NCI-H187 treated with DMSO at 0.1 percent for 48 hours (cell line): ENCODE measurements at regions not wholly inside any gene's neighbourhood (a gene's known extent, or its start where the extent isn't known, plus 50 kb on each side); places are given as distances from the start of the nearest gene placed in this dataset.

Source experiments
- DNase-seq: peaks from one replicate; lab custom pipeline; 2025; lab: John Stamatoyannopoulos, UW

GRCh38 chr12:67496581-67496980 lies 152.0 kb upstream of the DYRK2 start:
- no peak for DNase-seq

GRCh38 chr12:67498991-67499390 lies 149.6 kb upstream of the DYRK2 start:
- DNase-seq: no peak

GRCh38 chr12:67501362-67501761 lies 147.2 kb upstream of the DYRK2 start:
- DNase-seq: no peak

GRCh38 chr12:67504026-67504425 lies 144.5 kb upstream of the DYRK2 start:
- DNase-seq: no peak

DNA sequence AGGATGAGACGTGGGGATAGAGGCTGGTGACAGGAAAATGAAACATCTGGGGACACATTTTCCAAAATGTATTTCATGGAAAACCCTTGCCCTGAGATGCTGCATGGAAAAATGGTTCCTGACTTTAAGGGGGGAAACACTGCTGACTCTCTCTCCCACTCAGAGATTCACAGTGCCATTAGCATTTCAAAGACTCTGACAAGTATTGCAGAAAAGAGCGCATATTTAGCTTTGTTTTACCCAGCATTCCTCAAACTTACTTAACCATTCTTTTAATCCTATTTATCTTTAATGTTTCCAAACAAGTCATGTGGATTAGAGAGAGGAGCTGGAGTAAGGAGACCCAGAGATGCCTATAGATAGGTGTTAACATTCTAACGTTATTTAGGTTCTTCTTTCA lies 141.8 kb upstream of the DYRK2 start:
- no peak for DNase-seq

- DNase-seq: no peak
These were observed 139.7 kb upstream of the DYRK2 start for GRCh38 chr12:67508830-67509229.

- no peak for DNase-seq
These were observed 138.7 kb upstream of the DYRK2 start for GRCh38 chr12:67509666-67510386.

GRCh38 chr12:67512061-67512460 lies 136.5 kb upstream of the DYRK2 start:
- no peak for DNase-seq

DNA sequence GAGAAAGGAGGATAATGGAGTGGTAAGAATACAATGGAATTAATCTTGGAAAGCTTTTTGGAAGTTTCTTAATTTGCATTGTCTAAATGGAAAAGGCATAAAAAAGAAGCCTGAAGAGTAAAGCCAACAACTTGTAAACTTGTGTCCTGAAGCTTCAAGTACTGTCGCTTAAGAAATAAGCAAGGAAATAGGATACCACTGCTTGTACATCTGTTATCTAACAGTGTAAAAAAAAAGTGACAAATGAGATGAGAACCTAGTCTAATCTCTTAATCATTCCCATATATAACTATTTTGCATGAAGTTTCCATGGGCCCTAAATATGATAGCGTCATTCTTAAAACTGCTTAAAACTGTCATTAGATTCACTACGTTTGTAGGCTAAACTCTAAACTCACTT lies 134.0 kb upstream of the DYRK2 start:
- DNase-seq: no peak

- DNase-seq: peak; percentile 56
These were observed 132.7 kb upstream of the DYRK2 start for GRCh38 chr12:67515679-67516340.

GRCh38 chr12:67517181-67517887 lies 131.2 kb upstream of the DYRK2 start:
- no peak for DNase-seq

DNA sequence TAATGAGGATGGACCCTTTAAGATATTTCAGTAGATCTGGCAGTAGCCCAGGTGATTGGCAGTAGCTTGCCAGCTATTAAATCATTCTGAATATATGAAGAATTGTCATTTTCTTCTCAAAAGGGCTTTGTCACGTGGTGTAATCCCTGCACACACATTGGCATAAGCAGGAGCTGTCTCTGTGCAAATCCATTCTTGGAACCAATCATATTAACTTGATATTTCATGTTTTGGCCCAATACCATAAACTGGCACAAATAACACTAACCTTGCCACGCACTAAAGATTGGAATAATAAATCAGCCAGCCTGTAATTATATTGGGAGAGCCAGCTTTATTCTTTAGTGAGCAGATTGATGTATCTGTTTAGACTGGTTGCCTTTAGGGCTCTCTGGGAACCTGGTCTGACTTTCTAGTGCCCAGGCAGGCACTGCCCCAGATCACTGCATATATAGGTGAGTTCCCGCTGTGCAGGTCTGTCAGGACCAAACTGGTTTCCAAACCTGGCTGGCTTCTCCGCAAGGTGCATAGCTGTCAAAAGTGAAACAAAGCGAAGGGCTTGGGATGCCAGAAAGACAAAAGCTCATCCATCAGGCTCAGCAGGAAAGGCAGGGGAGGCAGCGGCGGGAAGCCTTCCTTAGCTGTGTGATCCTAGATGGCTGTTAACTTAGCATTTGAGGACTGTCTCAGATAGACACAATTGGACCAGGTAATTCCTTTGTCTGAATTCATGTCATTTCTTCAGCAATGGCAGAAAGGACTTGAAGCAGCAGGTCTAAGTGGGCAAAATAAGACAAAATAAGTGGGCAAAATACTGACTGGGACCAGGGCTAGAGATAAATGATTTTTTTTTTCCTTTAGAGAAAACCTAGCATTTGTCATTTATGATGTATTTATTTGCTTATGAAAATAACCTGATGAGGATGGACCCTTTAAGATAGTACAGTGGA lies 128.8 kb upstream of the DYRK2 start:
- DNase-seq: peak; percentile 66

DNA sequence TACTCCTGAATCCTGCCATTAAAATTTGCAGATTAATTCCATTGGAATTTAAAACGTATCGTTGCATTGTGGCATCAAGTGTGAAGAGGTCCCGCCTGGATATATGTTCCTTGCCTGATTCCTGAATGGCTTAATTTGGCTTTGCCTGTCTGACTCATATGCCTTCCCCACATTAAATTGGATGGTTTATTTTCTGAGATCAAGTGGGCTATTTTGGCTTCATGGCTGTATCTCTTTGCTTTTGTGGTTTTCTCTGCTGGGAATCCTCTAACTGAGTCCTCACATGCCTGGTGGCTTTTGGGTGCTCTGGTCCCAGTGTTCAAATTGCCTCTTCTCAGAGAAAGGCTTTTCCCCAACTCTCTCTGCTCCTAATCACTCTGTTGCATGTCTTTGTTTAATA lies 127.9 kb upstream of the DYRK2 start:
- peak; percentile 14 for DNase-seq

DNA sequence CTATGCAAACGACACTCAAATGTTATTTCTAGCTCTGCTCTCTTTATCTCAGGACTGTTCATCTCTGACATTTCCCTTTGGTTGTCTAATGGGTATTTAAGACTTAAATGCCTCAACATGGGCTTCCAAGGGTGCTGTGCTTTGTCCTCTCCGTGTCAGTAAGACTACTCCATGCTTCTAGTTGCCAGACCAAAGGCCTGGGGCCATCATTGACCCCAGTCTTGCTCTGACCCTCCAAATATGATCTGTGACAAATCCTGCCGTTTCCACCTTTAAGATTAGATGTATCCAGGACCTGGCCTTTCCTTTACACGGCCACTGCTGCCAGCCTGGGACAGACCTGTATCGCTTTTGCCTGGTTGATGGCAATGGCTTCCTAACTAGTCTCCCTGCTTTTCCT lies 126.3 kb upstream of the DYRK2 start:
- no peak for DNase-seq

GRCh38 chr12:67523538-67523937 lies 125.0 kb upstream of the DYRK2 start:
- no peak for DNase-seq

DNA sequence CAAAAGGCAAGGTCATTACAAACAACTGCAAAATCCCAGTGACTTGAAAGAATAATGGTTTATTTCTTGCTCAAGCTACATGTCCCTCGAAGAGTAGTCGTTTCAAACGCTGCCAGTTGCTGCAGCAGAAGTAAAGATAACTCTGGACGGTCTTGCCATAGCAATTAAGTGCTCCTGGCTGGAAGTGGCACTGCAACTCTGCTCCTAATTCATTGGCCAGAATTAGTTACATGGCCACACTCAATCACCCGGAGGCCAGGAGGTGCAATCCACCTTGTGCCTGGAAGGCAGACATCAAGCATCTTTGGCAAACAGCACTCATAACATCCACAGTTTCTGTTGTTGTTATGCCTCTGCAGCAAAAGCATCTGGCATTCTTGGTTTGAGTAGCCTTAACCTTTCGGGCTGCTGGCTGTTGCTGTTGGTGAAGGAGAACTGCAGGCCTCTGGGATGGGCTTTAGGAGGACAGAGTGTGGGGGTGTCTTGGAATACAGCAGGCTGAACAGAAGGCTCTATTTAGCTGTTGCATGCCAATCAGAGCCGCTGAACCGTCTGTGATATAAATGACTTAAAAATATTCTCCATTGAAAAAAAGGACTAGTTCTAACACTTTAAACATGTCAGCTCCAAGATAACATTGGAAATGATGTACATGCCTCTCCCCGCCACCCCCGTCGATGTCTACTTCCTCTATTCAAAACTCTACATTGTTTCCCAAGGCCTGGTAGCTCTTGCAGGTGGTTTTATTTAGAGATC lies 123.5 kb upstream of the DYRK2 start:
- DNase-seq: no peak

DNA sequence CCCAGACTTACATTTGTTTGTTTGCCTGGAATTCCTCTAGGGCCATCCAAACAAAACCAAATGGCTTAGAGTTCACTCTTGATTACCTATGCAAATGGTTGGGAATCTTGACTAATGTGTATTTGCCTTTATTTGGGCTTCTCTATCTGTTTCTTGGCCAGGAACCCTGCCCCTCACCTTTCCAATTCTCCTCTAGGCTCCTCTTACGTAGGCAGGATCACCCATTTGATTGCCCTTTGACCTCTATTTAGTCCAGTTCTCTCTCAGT lies 123.0 kb upstream of the DYRK2 start:
- no peak for DNase-seq

DNA sequence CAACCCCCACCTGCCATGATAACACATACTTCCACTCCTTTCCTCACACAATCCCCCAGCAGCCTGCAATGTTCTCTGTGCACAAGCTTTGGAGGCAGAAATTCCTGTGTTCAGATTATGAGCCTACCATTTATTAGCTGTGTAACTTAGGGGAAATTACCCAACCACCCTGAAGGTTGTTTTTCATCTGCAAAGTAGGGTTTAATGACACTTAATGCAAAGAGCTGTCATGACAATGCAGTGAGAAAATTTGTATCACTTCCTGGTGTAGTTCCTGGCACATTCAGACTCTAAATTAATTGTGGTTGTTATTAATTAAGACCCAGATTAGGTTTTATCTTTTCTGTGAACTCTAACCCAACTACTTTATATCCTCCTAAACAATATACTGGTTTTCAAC lies 122.4 kb upstream of the DYRK2 start:
- DNase-seq: no peak

- no peak for DNase-seq
These were observed 117.5 kb upstream of the DYRK2 start for GRCh38 chr12:67531051-67531450.

GRCh38 chr12:67531501-67531900 lies 117.0 kb upstream of the DYRK2 start:
- DNase-seq: no peak

DNA sequence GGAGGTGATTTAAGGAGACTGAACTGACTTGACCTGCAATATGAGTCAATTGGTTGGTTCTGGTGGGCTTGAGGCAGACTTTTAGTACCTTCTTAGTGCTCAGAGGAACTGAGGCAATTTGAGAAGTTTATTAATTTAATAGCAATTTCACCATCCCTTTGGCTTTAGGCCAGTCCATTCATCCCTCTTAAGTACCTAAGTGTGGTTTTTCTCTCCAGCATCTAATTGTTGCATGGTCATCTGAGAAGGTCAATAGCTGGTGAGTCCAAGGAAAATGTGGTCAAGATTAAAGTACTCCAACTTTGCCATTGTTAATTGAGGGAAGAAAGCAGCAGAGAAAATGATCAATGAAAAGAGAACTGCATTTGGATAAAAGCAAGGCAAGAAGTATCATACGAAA lies 115.4 kb upstream of the DYRK2 start:
- no peak for DNase-seq

DNA sequence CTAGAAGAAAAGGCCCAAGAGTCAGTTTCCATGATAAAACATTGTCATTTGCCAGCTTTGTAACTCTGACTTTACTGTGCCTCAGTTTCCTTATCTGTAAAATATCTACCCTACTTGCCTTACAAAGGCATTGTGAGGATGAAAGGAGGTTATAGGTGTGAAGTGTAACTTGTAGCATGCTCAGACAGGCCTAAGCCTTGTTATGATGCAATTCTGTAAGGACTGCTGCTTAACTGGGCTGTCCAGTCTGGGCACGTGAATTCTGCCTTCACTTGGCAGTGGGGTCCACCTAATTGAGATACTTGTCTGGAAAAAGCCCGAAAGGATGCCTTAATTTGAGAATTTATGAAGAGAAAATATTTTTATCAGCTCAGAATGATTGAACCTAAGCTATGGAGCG lies 114.5 kb upstream of the DYRK2 start:
- DNase-seq: no peak
